Loucy (cell line): ENCODE measurements at regions not wholly inside any gene's neighbourhood (a gene's known extent, or its start where the extent isn't known, plus 50 kb on each side); places are given as distances from the start of the nearest gene placed in this dataset.

Source experiments
- H2AFZ ChIP-seq: fragments of 200-600 bp; sonication (generic); 2 replicates; pipeline ENCODE4 v1.6.0; 2016; ENCODE audit warnings: antibody characterized with exemption, mild to moderate bottlenecking, low read length, moderate library complexity
- H3F3A ChIP-seq: fragments of 200-600 bp; 2 replicates; pipeline ENCODE4 v1.6.0; 2016; ENCODE audit warnings: antibody characterized with exemption, low read depth, mild to moderate bottlenecking
- H3K27me3 ChIP-seq: fragments of 200-600 bp; sonication (generic); 2 replicates; pipeline ENCODE4 v1.6.1; 2014; ENCODE audit warnings: low read length, mild to moderate bottlenecking; ENCODE audit not compliant: insufficient read depth, poor library complexity, severe bottlenecking
- H3K36me3 ChIP-seq: fragments of 200-600 bp; sonication (generic); 2 replicates; pipeline ENCODE4 v1.6.1; 2016; ENCODE audit warnings: low read length; ENCODE audit not compliant: insufficient read depth
- H3K4me1 ChIP-seq: fragments of 200-600 bp; sonication (generic); 2 replicates; pipeline ENCODE4 v1.5.1; 2014; ENCODE audit warnings: low read length, mild to moderate bottlenecking; ENCODE audit not compliant: insufficient read depth, poor library complexity, severe bottlenecking
- H3K4me2 ChIP-seq: fragments of 200-600 bp; sonication (generic); 2 replicates; pipeline ENCODE4 v1.6.0; 2014; ENCODE audit warnings: antibody characterized with exemption, low read length, low read depth, mild to moderate bottlenecking; ENCODE audit not compliant: poor library complexity, severe bottlenecking
- H3K4me3 ChIP-seq: fragments of 200-600 bp; sonication (generic); 2 replicates; pipeline ENCODE4 v1.5.1; 2014; ENCODE audit warnings: low read length, mild to moderate bottlenecking, mixed read lengths; ENCODE audit not compliant: poor library complexity, severe bottlenecking
- H3K79me2 ChIP-seq: fragments of 200-600 bp; sonication (generic); 2 replicates; pipeline ENCODE4 v1.6.1; 2014; ENCODE audit warnings: low read length; ENCODE audit not compliant: insufficient read depth
- H3K9ac ChIP-seq: fragments of 200-600 bp; sonication (generic); 2 replicates; pipeline ENCODE4 v1.6.0; 2014; ENCODE audit warnings: mild to moderate bottlenecking, low read depth, low read length, moderate library complexity; ENCODE audit not compliant: poor library complexity, severe bottlenecking
- H3K9me2 ChIP-seq: fragments of 200-600 bp; sonication (generic); replicated peaks from 2 replicates; pipeline ENCODE4 v1.6.1; 2016; ENCODE audit warnings: low read depth, low read length, mixed read lengths
- H3K9me3 ChIP-seq: fragments of 200-600 bp; sonication (generic); 2 replicates; pipeline ENCODE4 v1.6.1; 2014; ENCODE audit warnings: mild to moderate bottlenecking, antibody characterized with exemption, low read length, low read depth; ENCODE audit not compliant: insufficient read depth
- H4K20me1 ChIP-seq: fragments of 200-600 bp; sonication (generic); 2 replicates; pipeline ENCODE4 v1.6.0; 2014; ENCODE audit warnings: antibody characterized with exemption, low read length, mild to moderate bottlenecking; ENCODE audit not compliant: insufficient read depth, poor library complexity, severe bottlenecking
- CTCF ChIP-seq: fragments of 200-600 bp; sonication (generic); conservative IDR thresholded peaks from 2 replicates; pipeline ENCODE4 v1.5.1; 2014; ENCODE audit warnings: mild to moderate bottlenecking, antibody characterized with exemption, low read length
- EZH2phosphoT487 ChIP-seq: fragments of 200-600 bp; IDR thresholded peaks from 2 replicates; pipeline ENCODE4 v1.6.1; 2018; ENCODE audit warnings: antibody characterized with exemption, mild to moderate bottlenecking, moderate library complexity, borderline replicate concordance

DNA sequence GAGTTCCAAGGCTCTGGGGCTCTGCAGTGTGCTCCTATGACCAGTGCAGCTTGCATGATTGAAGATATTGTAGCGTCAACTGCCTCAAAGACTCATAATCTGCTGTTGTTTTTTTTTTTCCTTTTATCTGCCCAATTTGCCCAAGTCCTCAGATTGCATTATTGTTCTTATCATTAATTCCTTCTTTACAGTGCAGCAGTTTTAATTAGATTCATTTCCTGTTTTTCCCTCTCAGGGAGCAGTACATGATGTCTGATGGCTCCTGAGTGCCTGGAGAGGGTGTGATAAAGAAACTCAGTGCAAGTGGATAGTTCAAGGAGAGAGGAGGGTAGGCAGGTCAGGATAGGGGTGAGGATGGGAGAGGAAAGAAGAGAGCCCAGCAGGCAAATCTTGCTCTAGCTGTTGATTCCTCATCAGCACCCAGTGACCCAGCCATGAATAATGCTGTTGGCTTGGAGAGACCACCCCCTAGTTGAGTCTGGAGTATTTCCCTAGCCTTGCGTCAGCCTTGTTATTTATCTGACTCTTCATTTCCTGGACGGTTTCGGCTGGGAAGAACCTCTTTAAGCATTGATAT lies 219.6 kb upstream of the SESN3 start:
- no peaks in the 10 kb centered on the region for H3F3A ChIP-seq
- H3K4me3 ChIP-seq, result no peak overlapping the region
- no peak overlapping the region for H2AFZ ChIP-seq
- TF ChIP-seq EZH2phosphoT487 (no peak), CTCF (no peak)
- H3K27me3 ChIP-seq, result no peaks in the 10 kb centered on the region
- no peaks in the 10 kb centered on the region for H4K20me1 ChIP-seq
- H3K4me2 ChIP-seq, result no peak overlapping the region
- no peak overlapping the region for H3K9ac ChIP-seq
- H3K79me2 ChIP-seq, result no peaks in the 10 kb centered on the region
- no peaks in the 10 kb centered on the region for H3K36me3 ChIP-seq
- no peaks in the 10 kb centered on the region for H3K9me2 ChIP-seq
- H3K9me3 ChIP-seq, result no peaks in the 10 kb centered on the region
- H3K4me1 ChIP-seq, result peaks cover 19% of the 10 kb centered on the region

GRCh38 chr11:95445746-95446333 lies 214.8 kb upstream of the SESN3 start:
- no peaks in the 10 kb centered on the region for H3K9me2 ChIP-seq
- no peaks in the 10 kb centered on the region for H3K36me3 ChIP-seq
- peaks cover 51% of the 10 kb centered on the region for H3K4me1 ChIP-seq
- no peak overlapping the region for H3K4me3 ChIP-seq
- no peaks in the 10 kb centered on the region for H3K79me2 ChIP-seq
- no peaks in the 10 kb centered on the region for H3K27me3 ChIP-seq
- no peak for TF ChIP-seq CTCF
- no peak for TF ChIP-seq EZH2phosphoT487
- 0 out of 2 replicates have a peak, but pooled peaks cover 4% of the 10 kb centered on the region for H3F3A ChIP-seq
- no peak overlapping the region for H3K9ac ChIP-seq
- peak overlapping the region; percentile 63 for H3K4me2 ChIP-seq
- no peaks in the 10 kb centered on the region for H3K9me3 ChIP-seq
- H4K20me1 ChIP-seq, result no peaks in the 10 kb centered on the region
- H2AFZ ChIP-seq, result no peak overlapping the region; the same call in 1 of the 2 replicates

DNA sequence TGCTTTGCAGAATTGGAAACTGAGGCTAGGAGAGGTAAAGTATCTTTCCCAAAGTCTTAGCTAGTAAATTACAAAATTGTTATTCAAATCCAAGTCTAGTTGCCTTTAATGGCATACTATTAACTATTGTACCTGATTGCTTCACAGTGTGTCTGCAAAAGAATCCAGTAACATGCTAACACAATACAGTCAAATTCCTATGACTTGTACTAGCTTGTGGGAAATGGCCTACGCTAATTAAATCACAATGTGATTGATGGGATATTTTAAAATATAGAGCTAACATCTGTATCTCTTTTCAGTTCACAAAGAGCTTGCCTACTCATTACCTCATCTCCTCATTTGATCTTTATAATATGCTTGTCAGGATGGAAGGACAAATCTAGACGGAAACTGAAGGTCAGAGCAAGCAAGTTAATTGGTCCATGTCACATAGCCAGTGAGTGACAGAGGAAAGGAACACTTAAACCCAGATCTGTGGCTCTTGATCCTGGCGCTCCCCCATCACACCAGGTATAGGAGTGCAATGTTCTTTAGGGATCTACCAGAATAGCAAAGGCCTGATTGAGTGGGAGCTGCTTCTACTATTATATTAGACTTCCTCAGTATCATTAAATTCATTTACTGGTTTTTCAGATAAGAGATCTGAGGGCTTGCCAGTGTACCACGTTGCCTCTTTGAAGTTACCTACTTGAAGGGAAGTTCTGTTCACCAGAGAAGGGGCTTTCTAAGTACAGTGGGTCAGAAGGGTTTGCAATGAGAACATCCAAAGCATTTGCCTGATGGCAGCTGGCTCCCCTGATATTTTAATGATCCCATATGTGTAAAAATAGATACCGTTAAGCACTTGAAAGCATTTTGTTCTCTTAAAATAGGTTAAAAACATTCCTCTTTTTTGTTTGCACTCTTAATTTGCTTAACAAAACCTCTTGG lies 213.6 kb upstream of the SESN3 start:
- Histone ChIP-seq H3K9me3 (no peaks in the 10 kb centered on the region), H3K9me2 (no peaks in the 10 kb centered on the region), H3K27me3 (no peaks in the 10 kb centered on the region), H3K4me2 (peak overlapping the region; percentile 63), H3K4me3 (peak overlapping the region; percentile 47), H3K9ac (peak overlapping the region; percentile 3), H3K36me3 (no peaks in the 10 kb centered on the region), H3K79me2 (no peaks in the 10 kb centered on the region), H2AFZ (no peak overlapping the region), H3F3A (0 out of 2 replicates have a peak, but pooled peaks cover 4% of the 10 kb centered on the region), H3K4me1 (peaks cover 43% of the 10 kb centered on the region), H4K20me1 (no peaks in the 10 kb centered on the region)
- TF ChIP-seq EZH2phosphoT487 (no peak), CTCF (no peak)
